T-helper 1 cell treated with Interleukin-12 subunit alpha and Interleukin-12 subunit beta and Interleukin-4 antibody, amounts not matched to agents 30 μg/mL and 1 μg/mL, for 36 hours (primary cell): ENCODE measurements at regions not wholly inside any gene's neighbourhood (a gene's known extent, or its start where the extent isn't known, plus 50 kb on each side); places are given as distances from the start of the nearest gene placed in this dataset.

Source experiments
- H3K27ac Mint-ChIP-seq: one replicate; pipeline ENCODE4 v1.8.0; 2021; ENCODE audit warnings: mild to moderate bottlenecking, mixed read lengths
- H3K27me3 Mint-ChIP-seq: one replicate; pipeline ENCODE4 v1.8.0; 2021; ENCODE audit warnings: low read depth, mixed read lengths
- H3K36me3 Mint-ChIP-seq: one replicate; pipeline ENCODE4 v1.8.0; 2021; ENCODE audit warnings: low read depth, mixed read lengths
- H3K4me1 Mint-ChIP-seq: one replicate; pipeline ENCODE4 v1.8.0; 2021; ENCODE audit warnings: low read depth, mixed read lengths
- H3K4me3 Mint-ChIP-seq: one replicate; pipeline ENCODE4 v1.8.0; 2021; ENCODE audit warnings: mild to moderate bottlenecking, moderate library complexity, mixed read lengths
- H3K9me3 Mint-ChIP-seq: one replicate; pipeline ENCODE4 v1.8.0; 2021; ENCODE audit warnings: mixed read lengths

GRCh38 chr1:8139941-8140340 is 113.8 kb upstream of the ERRFI1 start:
- Mint-ChIP-seq H3K36me3 (no peaks in the 10 kb centered on the region), H3K9me3 (no peaks in the 10 kb centered on the region), H3K4me3 (no peak overlapping the region), H3K27me3 (peaks cover 34% of the 10 kb centered on the region), H3K4me1 (peaks cover 1% of the 10 kb centered on the region), H3K27ac (no peak overlapping the region)

DNA sequence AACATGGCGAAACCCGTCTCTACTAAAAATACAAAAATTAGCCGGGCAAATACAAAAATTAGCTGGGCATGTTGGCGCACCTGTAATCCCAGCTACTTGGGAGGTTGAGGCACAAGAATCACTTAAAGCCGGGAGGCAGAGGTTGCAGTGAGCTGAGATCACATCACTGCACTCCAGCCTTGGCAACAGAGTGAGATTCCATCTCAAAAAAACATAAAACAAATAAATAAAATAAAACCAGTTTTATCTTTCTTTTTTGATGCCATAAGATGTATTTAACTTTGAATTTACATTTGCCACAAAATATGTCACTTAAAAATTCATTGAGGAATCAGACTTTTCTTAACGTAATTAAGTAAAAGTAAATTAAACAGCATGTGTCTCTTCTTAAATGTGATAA is 113.3 kb upstream of the ERRFI1 start:
- peaks cover 1% of the 10 kb centered on the region for H3K4me1 Mint-ChIP-seq
- no peak overlapping the region for H3K27ac Mint-ChIP-seq
- no peaks in the 10 kb centered on the region for H3K9me3 Mint-ChIP-seq
- no peaks in the 10 kb centered on the region for H3K36me3 Mint-ChIP-seq
- peaks cover 36% of the 10 kb centered on the region for H3K27me3 Mint-ChIP-seq
- no peak overlapping the region for H3K4me3 Mint-ChIP-seq

DNA sequence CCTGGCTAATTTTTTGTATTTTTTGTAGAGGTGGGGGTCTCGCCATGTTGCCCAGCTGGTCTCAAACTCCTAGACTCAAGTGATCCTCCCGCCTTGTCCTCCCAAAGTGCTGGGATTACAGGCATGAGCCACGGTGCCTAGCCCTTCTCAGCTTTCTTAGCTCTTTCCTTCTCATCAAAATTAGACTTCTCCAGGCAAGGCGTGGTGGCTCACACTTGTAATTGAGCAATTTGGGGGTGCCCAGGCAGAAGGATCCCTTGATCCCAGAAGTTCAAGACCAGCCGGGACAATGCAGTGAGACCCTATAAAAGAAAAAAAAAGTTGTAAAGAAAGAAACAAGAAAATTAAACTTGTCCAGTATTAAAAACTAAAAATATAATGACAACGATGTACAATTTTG is 112.6 kb upstream of the ERRFI1 start:
- Mint-ChIP-seq H3K4me3 (no peak overlapping the region), H3K36me3 (no peaks in the 10 kb centered on the region), H3K27me3 (peaks cover 34% of the 10 kb centered on the region), H3K4me1 (no peaks in the 10 kb centered on the region), H3K27ac (no peak overlapping the region), H3K9me3 (no peaks in the 10 kb centered on the region)

DNA sequence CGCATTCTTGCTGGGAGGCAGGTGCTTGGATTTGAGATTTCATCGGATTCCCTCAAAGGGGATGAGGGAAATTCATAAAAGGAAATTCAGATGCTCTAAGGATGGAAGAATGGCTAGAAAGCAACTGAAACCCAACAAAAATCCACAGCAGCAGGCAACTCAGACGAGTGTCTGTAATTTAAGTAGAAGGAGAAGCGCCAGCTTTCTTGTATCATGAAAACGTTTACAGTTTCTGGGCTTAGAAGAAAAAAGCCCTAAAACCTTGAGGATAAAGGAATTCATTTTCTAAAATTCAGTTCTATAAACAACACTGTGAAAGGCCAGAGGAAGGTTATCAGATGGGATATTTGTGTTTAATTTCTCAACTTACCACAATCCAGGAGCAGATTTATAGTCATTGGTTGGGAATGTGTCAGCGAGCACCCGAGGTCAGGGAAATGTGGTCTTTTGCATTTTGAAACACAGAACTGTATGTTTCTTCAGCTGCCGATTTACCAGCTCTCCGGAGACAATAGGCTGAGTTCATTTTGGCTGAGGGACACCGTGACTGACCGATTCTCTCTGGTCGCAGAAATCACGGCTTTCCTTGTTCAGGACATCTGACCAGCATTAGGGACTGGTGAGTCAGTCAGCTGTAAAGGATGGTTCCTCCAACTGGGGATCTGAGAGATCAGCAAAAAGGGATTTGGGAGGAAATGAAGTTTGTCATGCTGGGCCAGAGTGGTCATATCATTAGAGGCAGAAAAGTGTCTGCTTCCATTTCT is 111.6 kb upstream of the ERRFI1 start:
- Mint-ChIP-seq H3K4me1 (no peaks in the 10 kb centered on the region), H3K9me3 (no peaks in the 10 kb centered on the region), H3K27ac (no peak overlapping the region), H3K4me3 (no peak overlapping the region), H3K27me3 (peaks cover 34% of the 10 kb centered on the region), H3K36me3 (no peaks in the 10 kb centered on the region)

GRCh38 chr1:8136766-8137165 is 110.7 kb upstream of the ERRFI1 start:
- H3K27me3 Mint-ChIP-seq: peaks cover 34% of the 10 kb centered on the region
- H3K9me3 Mint-ChIP-seq: no peaks in the 10 kb centered on the region
- H3K4me1 Mint-ChIP-seq: no peaks in the 10 kb centered on the region
- H3K4me3 Mint-ChIP-seq: no peak overlapping the region
- no peaks in the 10 kb centered on the region for H3K36me3 Mint-ChIP-seq
- no peak overlapping the region for H3K27ac Mint-ChIP-seq

DNA sequence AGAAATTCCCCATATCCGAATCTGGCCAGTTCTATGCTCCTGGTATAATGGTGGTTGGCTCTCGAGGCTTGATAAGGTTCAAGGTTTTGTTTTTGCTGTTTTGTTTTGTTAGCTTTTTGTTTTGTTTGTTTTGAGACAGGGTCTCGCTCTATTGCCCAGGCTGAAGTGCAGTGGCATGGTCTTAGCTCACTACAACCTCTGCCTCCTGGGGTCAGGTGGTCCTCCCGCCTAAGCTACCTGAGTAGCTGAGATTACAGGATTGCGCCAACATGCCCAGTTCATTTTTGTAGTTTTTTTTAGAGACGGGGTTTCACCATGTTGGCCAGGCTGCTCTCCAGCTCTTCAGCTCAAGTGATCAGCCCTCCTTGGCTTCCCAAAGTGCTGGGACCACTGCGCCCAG is 109.1 kb upstream of the ERRFI1 start:
- H3K27me3 Mint-ChIP-seq: peaks cover 34% of the 10 kb centered on the region
- H3K27ac Mint-ChIP-seq: no peak overlapping the region
- no peaks in the 10 kb centered on the region for H3K9me3 Mint-ChIP-seq

DNA sequence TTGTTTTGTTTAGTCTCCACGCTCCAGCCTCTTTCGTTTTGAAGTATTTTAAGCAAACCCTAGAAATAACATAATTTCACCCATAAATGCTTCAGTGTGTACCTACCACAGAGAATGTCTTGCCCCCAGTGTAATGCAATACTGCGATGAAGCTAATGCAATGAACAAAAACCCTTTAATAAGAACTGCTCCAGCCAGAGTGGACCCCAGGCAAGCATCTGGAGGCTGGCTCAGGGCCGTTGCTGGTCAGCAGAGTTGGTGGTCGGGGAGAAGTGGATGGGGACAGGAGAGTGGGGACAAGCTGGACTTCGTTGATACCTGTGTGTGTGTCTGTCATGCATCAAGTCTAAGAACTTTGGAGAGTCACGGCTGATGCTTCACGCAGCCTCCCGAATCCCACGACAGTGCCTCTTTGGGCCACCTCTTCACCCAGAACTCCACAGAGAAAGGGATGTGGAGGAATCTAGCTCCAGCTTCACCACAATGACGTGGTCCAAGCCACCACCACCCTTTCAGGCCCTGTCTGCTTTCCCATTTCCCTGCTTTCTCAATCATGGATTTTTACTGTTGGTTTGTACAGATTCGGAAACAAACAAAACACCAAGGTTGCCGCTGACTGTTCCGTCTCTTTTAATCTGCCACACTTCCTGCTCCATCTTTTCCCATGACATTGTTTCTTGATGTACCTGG is 108.6 kb upstream of the ERRFI1 start:
- Mint-ChIP-seq H3K36me3 (no peaks in the 10 kb centered on the region), H3K9me3 (no peaks in the 10 kb centered on the region), H3K27ac (no peak overlapping the region), H3K4me1 (no peaks in the 10 kb centered on the region), H3K4me3 (no peak overlapping the region), H3K27me3 (peaks cover 34% of the 10 kb centered on the region)

More for the DNA sequence above, 109.1 kb upstream of the ERRFI1 start:
- Mint-ChIP-seq H3K36me3 (no peaks in the 10 kb centered on the region), H3K4me1 (no peaks in the 10 kb centered on the region), H3K4me3 (no peak overlapping the region)

DNA sequence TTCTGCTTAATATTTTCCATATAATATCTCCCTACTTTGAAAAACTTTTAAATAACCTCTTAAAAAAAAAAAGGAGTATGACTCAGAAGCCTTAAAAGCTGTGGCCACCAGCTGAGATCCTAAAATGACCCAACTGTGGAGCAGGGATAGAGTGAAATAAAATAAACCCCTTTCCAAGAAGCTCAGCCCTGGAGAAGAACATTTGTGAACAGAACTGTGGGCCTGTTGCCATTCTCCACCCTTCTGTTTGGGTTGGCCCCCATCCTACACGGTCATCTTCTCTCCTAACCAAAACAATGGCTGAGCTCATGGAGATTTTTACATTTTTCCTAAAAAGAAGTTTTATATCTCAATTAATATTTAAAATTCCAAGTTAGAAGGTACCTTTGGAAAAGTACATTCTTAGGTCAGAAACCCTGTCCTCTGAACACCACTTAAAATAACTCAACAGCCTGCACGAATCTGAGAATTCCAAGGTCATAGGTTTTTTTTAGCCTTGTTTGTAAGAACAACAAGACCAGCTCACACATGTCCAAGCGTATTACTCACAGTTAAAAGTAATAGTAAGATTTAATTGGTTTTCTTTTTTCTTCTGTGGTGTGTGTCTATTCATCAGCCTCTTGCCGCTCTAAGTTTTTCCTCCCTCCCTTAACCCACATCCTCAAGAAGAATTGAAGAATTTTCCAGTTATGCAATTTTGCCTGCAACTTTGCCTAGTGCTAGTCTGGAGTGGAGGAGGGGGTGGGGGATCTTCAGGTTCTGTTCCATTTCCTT is 107.7 kb upstream of the ERRFI1 start:
- Mint-ChIP-seq H3K9me3 (no peaks in the 10 kb centered on the region), H3K4me1 (no peaks in the 10 kb centered on the region), H3K27ac (no peak overlapping the region), H3K36me3 (no peaks in the 10 kb centered on the region), H3K27me3 (peaks cover 33% of the 10 kb centered on the region), H3K4me3 (no peak overlapping the region)

DNA sequence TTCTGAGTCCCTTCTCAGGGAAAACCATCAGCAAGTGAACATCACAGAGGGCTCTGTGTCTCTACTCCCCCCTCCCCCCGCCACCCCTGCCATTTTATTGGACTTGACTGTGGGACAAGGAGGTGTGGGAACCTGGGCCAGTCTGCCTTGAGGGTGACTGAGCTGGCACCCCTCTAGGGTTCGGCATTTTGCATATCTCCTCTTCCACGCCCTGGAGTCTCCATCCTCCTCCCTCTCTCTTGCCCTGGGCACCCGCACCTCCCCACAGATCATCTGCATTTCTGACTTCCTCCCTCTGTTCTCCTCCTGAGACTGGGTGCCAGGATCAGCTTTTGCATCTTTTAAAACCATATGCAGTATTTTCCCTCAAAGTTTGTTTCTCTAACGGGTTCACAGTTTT is 107.1 kb upstream of the ERRFI1 start:
- no peak overlapping the region for H3K4me3 Mint-ChIP-seq
- no peaks in the 10 kb centered on the region for H3K9me3 Mint-ChIP-seq
- H3K27ac Mint-ChIP-seq: no peak overlapping the region
- peaks cover 30% of the 10 kb centered on the region for H3K27me3 Mint-ChIP-seq
- no peaks in the 10 kb centered on the region for H3K36me3 Mint-ChIP-seq
- no peaks in the 10 kb centered on the region for H3K4me1 Mint-ChIP-seq

DNA sequence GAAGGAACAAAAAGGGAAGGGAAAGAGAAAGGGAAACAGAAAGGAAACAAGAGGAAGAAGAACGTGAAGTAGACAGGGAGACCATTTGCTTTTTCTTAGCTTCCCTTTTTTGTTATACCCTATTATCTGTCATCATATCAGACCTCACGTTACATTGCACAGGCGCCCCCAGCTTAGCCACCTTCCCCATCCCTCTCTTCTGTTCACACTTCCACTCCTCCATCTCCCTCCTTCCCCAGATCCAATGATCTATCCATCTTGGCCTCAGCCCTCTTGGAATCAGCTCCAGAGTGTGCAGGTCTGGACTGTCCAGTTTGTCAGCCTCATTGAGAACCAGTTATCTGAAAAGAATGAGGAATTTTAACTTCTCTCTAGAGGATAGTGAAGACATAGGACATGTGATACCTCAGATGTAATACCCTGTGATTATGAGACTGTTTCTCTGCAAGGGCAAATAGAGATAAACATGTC is 101.1 kb upstream of the ERRFI1 start:
- H3K9me3 Mint-ChIP-seq: no peaks in the 10 kb centered on the region
- no peaks in the 10 kb centered on the region for H3K36me3 Mint-ChIP-seq
- H3K27ac Mint-ChIP-seq: no peak overlapping the region
- no peak overlapping the region for H3K4me3 Mint-ChIP-seq
- no peaks in the 10 kb centered on the region for H3K4me1 Mint-ChIP-seq
- H3K27me3 Mint-ChIP-seq: peaks cover 4% of the 10 kb centered on the region

- peaks cover 9% of the 10 kb centered on the region for H3K4me1 Mint-ChIP-seq
- H3K36me3 Mint-ChIP-seq: no peaks in the 10 kb centered on the region
- H3K4me3 Mint-ChIP-seq: no peak overlapping the region
- H3K9me3 Mint-ChIP-seq: no peaks in the 10 kb centered on the region
- H3K27ac Mint-ChIP-seq: no peak overlapping the region
- peaks cover 22% of the 10 kb centered on the region for H3K27me3 Mint-ChIP-seq
These were observed 96.6 kb upstream of the ERRFI1 start for GRCh38 chr1:8122477-8123407.

DNA sequence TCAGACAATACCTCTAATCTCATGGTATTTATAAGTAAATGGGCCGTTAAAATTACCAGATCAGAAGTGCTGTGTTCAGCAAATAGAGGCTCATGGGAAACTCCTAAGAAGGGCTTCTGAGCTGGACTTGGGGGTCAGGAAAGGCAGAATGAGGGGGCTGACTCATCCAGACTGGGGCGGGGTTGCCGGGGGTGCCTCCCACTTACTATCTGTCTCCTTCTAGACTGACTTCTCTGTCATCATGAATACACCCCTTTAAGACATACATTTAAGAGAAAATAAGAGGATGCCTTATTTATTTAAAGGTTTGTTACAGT is 96.0 kb upstream of the ERRFI1 start:
- H3K36me3 Mint-ChIP-seq: no peaks in the 10 kb centered on the region
- H3K9me3 Mint-ChIP-seq: no peaks in the 10 kb centered on the region
- H3K4me3 Mint-ChIP-seq: no peak overlapping the region
- H3K27ac Mint-ChIP-seq: no peak overlapping the region
- H3K4me1 Mint-ChIP-seq: peaks cover 9% of the 10 kb centered on the region
- H3K27me3 Mint-ChIP-seq: peaks cover 22% of the 10 kb centered on the region

GRCh38 chr1:8121261-8122159 is 95.4 kb upstream of the ERRFI1 start:
- Mint-ChIP-seq H3K27me3 (peaks cover 22% of the 10 kb centered on the region), H3K27ac (no peak overlapping the region), H3K36me3 (no peaks in the 10 kb centered on the region), H3K4me3 (no peak overlapping the region), H3K9me3 (no peaks in the 10 kb centered on the region), H3K4me1 (peaks cover 9% of the 10 kb centered on the region)
